Esophagus muscularis mucosa (tissue), 4 donors: ENCODE measurements at regions not wholly inside any gene's neighbourhood (a gene's known extent, or its start where the extent isn't known, plus 50 kb on each side); places are given as distances from the start of the nearest gene placed in this dataset.

ENCODE experiments used
- CTCF ChIP-seq, 3 experiments: fragments of 200-600 bp in 2 of 3; fragments of 450-650 bp in 1 of 3; sonication (generic) in 2 of 3; IDR thresholded peaks; one replicate each; pipeline ENCODE4 v1.5.1; 2017 to 2019; ENCODE audit warnings: antibody characterized with exemption in 3 of 3, mild to moderate bottlenecking in 2 of 3, moderate library complexity in 1 of 3
- EP300 ChIP-seq: sonication (generic); formaldehyde crosslinking; IDR thresholded peaks from one replicate; pipeline ENCODE4 v1.6.1; 2017; ENCODE audit warnings: antibody characterized with exemption
- POLR2A ChIP-seq: fragments of 450-650 bp; IDR thresholded peaks from one replicate; pipeline ENCODE4 v1.6.1; 2017; ENCODE audit warnings: antibody characterized with exemption, moderate library complexity, mild to moderate bottlenecking, low read depth

GRCh38 chr5:62126090-62126489 is 179.9 kb upstream of the KIF2A start:
- no peak for TF ChIP-seq CTCF (IDR thresholded peaks at IDR 0.05)
- TF ChIP-seq POLR2A, result no peak
- TF ChIP-seq EP300, result no peak
